Loucy (cell line): ENCODE measurements at regions not wholly inside any gene's neighbourhood (a gene's known extent, or its start where the extent isn't known, plus 50 kb on each side); places are given as distances from the start of the nearest gene placed in this dataset.

Experiments
- H2AFZ ChIP-seq: fragments of 200-600 bp; sonication (generic); 2 replicates; pipeline ENCODE4 v1.6.0; 2016; ENCODE audit warnings: antibody characterized with exemption, mild to moderate bottlenecking, low read length, moderate library complexity
- H3F3A ChIP-seq: fragments of 200-600 bp; 2 replicates; pipeline ENCODE4 v1.6.0; 2016; ENCODE audit warnings: antibody characterized with exemption, low read depth, mild to moderate bottlenecking
- H3K27me3 ChIP-seq: fragments of 200-600 bp; sonication (generic); 2 replicates; pipeline ENCODE4 v1.6.1; 2014; ENCODE audit warnings: low read length, mild to moderate bottlenecking; ENCODE audit not compliant: insufficient read depth, poor library complexity, severe bottlenecking
- H3K36me3 ChIP-seq: fragments of 200-600 bp; sonication (generic); 2 replicates; pipeline ENCODE4 v1.6.1; 2016; ENCODE audit warnings: low read length; ENCODE audit not compliant: insufficient read depth
- H3K4me1 ChIP-seq: fragments of 200-600 bp; sonication (generic); 2 replicates; pipeline ENCODE4 v1.5.1; 2014; ENCODE audit warnings: low read length, mild to moderate bottlenecking; ENCODE audit not compliant: insufficient read depth, poor library complexity, severe bottlenecking
- H3K4me2 ChIP-seq: fragments of 200-600 bp; sonication (generic); 2 replicates; pipeline ENCODE4 v1.6.0; 2014; ENCODE audit warnings: antibody characterized with exemption, low read length, low read depth, mild to moderate bottlenecking; ENCODE audit not compliant: poor library complexity, severe bottlenecking
- H3K4me3 ChIP-seq: fragments of 200-600 bp; sonication (generic); 2 replicates; pipeline ENCODE4 v1.5.1; 2014; ENCODE audit warnings: low read length, mild to moderate bottlenecking, mixed read lengths; ENCODE audit not compliant: poor library complexity, severe bottlenecking
- H3K79me2 ChIP-seq: fragments of 200-600 bp; sonication (generic); 2 replicates; pipeline ENCODE4 v1.6.1; 2014; ENCODE audit warnings: low read length; ENCODE audit not compliant: insufficient read depth
- H3K9ac ChIP-seq: fragments of 200-600 bp; sonication (generic); 2 replicates; pipeline ENCODE4 v1.6.0; 2014; ENCODE audit warnings: mild to moderate bottlenecking, low read depth, low read length, moderate library complexity; ENCODE audit not compliant: poor library complexity, severe bottlenecking
- H3K9me2 ChIP-seq: fragments of 200-600 bp; sonication (generic); replicated peaks from 2 replicates; pipeline ENCODE4 v1.6.1; 2016; ENCODE audit warnings: low read depth, low read length, mixed read lengths
- H3K9me3 ChIP-seq: fragments of 200-600 bp; sonication (generic); 2 replicates; pipeline ENCODE4 v1.6.1; 2014; ENCODE audit warnings: mild to moderate bottlenecking, antibody characterized with exemption, low read length, low read depth; ENCODE audit not compliant: insufficient read depth
- H4K20me1 ChIP-seq: fragments of 200-600 bp; sonication (generic); 2 replicates; pipeline ENCODE4 v1.6.0; 2014; ENCODE audit warnings: antibody characterized with exemption, low read length, mild to moderate bottlenecking; ENCODE audit not compliant: insufficient read depth, poor library complexity, severe bottlenecking
- CTCF ChIP-seq: fragments of 200-600 bp; sonication (generic); conservative IDR thresholded peaks from 2 replicates; pipeline ENCODE4 v1.5.1; 2014; ENCODE audit warnings: mild to moderate bottlenecking, antibody characterized with exemption, low read length
- EZH2phosphoT487 ChIP-seq: fragments of 200-600 bp; IDR thresholded peaks from 2 replicates; pipeline ENCODE4 v1.6.1; 2018; ENCODE audit warnings: antibody characterized with exemption, mild to moderate bottlenecking, moderate library complexity, borderline replicate concordance

- Histone ChIP-seq H3K79me2 (no peaks in the 10 kb centered on the region), H3K4me1 (no peaks in the 10 kb centered on the region), H3K27me3 (no peaks in the 10 kb centered on the region), H3F3A (no peaks in the 10 kb centered on the region), H3K9me2 (no peaks in the 10 kb centered on the region), H3K4me3 (no peak overlapping the region), H3K36me3 (no peaks in the 10 kb centered on the region), H3K9me3 (no peaks in the 10 kb centered on the region; the same call in 1 of the 2 replicates), H3K4me2 (no peak overlapping the region), H2AFZ (no peak overlapping the region), H4K20me1 (no peaks in the 10 kb centered on the region), H3K9ac (no peak overlapping the region)
- TF ChIP-seq CTCF (no peak), EZH2phosphoT487 (no peak)
Observed at GRCh38 chr10:131667047-131667446, 233.8 kb upstream of the PPP2R2D start.

- Histone ChIP-seq H3K4me1 (no peaks in the 10 kb centered on the region), H3K79me2 (no peaks in the 10 kb centered on the region), H4K20me1 (no peaks in the 10 kb centered on the region), H3K9ac (no peak overlapping the region), H3K9me2 (no peaks in the 10 kb centered on the region), H3K4me3 (no peak overlapping the region), H3K27me3 (no peaks in the 10 kb centered on the region), H3F3A (no peaks in the 10 kb centered on the region), H3K9me3 (peaks cover 2% of the 10 kb centered on the region; the same call in 1 of the 2 replicates), H3K4me2 (no peak overlapping the region), H3K36me3 (no peaks in the 10 kb centered on the region), H2AFZ (no peak overlapping the region)
- TF ChIP-seq EZH2phosphoT487 (no peak), CTCF (no peak)
Observed at GRCh38 chr10:131667561-131667960, 233.2 kb upstream of the PPP2R2D start.

GRCh38 chr10:131668903-131669302, 231.9 kb upstream of the PPP2R2D start:
- Histone ChIP-seq H2AFZ (no peak overlapping the region), H3K4me2 (no peak overlapping the region), H3K9me3 (peaks cover 5% of the 10 kb centered on the region; the same call in 1 of the 2 replicates), H4K20me1 (no peaks in the 10 kb centered on the region), H3K79me2 (no peaks in the 10 kb centered on the region), H3K9ac (no peak overlapping the region), H3K9me2 (no peaks in the 10 kb centered on the region), H3K27me3 (no peaks in the 10 kb centered on the region), H3K36me3 (no peaks in the 10 kb centered on the region), H3F3A (no peaks in the 10 kb centered on the region), H3K4me3 (no peak overlapping the region), H3K4me1 (no peaks in the 10 kb centered on the region)
- no peak for TF ChIP-seq EZH2phosphoT487

GRCh38 chr10:131669838-131670237, 231.0 kb upstream of the PPP2R2D start:
- no peaks in the 10 kb centered on the region for H4K20me1 ChIP-seq
- no peaks in the 10 kb centered on the region for H3F3A ChIP-seq
- H3K9ac ChIP-seq: no peak overlapping the region
- H3K4me2 ChIP-seq: no peak overlapping the region
- no peak for TF ChIP-seq EZH2phosphoT487
- no peak for TF ChIP-seq CTCF
- no peaks in the 10 kb centered on the region for H3K9me2 ChIP-seq
- H3K36me3 ChIP-seq: no peaks in the 10 kb centered on the region
- no peak overlapping the region for H2AFZ ChIP-seq
- H3K27me3 ChIP-seq: no peaks in the 10 kb centered on the region
- no peak overlapping the region for H3K4me3 ChIP-seq
- H3K79me2 ChIP-seq: no peaks in the 10 kb centered on the region
- H3K4me1 ChIP-seq: no peaks in the 10 kb centered on the region
- peaks cover 5% of the 10 kb centered on the region; the same call in 1 of the 2 replicates for H3K9me3 ChIP-seq
